Activated naive CD4-positive, alpha-beta T cell treated with anti-CD3 and anti-CD28 coated beads, Interleukin-2, amount 50 U/mL, for 72 hours (primary cell): ENCODE measurements at regions not wholly inside any gene's neighbourhood (a gene's known extent, or its start where the extent isn't known, plus 50 kb on each side); places are given as distances from the start of the nearest gene placed in this dataset.

ENCODE experiments used
- ATAC-seq, 2 donors: fragments of 150-1000 bp; cut with Tn5 transposase; 2 replicates each; pipeline ENCODE4 v1.10.0; 2021; ENCODE audit warnings: mild to moderate bottlenecking in 2 of 2, moderate library complexity in 2 of 2
- DNase-seq, 2 donors: peaks; one replicate each; pipeline ENCODE4 v3.0.0; 2021 to 2022; ENCODE audit warnings: low spot score in 2 of 2
- H3K27ac Mint-ChIP-seq, 2 donors: one replicate each; pipeline ENCODE4 v1.8.0; 2022; ENCODE audit warnings: mild to moderate bottlenecking in 2 of 2, mixed read lengths in 2 of 2
- H3K36me3 Mint-ChIP-seq, 2 donors: one replicate each; pipeline ENCODE4 v1.8.0; 2022; ENCODE audit warnings: mixed read lengths in 2 of 2
- H3K9me3 Mint-ChIP-seq, 2 donors: one replicate each; pipeline ENCODE4 v1.8.0; 2022; ENCODE audit warnings: mixed read lengths in 2 of 2

GRCh38 chr12:126757326-126757725, 1509.6 kb upstream of the TMEM132C start:
- H3K36me3 Mint-ChIP-seq: peaks cover 15 to 18% of the 10 kb centered on the region in 2 donors
- DNase-seq (no peak), ATAC-seq (no peak)
- H3K9me3 Mint-ChIP-seq: peaks cover 2 to 23% of the 10 kb centered on the region in 2 donors
- H3K27ac Mint-ChIP-seq: no peak overlapping the region

GRCh38 chr12:126760092-126760491, 1506.9 kb upstream of the TMEM132C start:
- ATAC-seq: no peak
- no peak for DNase-seq
- H3K9me3 Mint-ChIP-seq: peaks cover 22 to 33% of the 10 kb centered on the region in 2 donors
- no peak overlapping the region for H3K27ac Mint-ChIP-seq
- peaks cover 35 to 37% of the 10 kb centered on the region in 2 donors for H3K36me3 Mint-ChIP-seq

DNA sequence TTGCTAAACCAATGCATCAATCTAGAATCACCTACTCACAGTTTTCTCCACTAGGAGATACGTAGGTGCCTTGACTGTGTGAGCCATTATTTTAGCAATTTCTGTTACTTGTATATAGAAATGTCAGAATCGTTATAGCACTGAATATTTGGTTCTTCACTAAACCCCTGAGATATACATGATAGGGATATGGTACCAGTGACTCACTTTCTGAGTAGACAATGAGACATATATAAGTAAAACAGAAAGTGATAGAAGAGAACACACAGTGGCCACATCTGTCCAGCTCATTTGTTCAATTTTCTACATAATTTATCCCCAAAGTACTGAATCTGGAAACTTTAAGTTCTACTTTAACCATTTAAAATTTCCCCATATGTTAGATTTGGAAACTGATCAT, 1505.5 kb upstream of the TMEM132C start:
- DNase-seq (no peak), ATAC-seq (peak; percentile 94 to 98)
- H3K36me3 Mint-ChIP-seq: peaks cover 35 to 39% of the 10 kb centered on the region in 2 donors
- H3K9me3 Mint-ChIP-seq: peaks cover 22 to 33% of the 10 kb centered on the region in 2 donors
- H3K27ac Mint-ChIP-seq: no peak overlapping the region

- Mint-ChIP-seq H3K36me3 (peaks cover 42 to 47% of the 10 kb centered on the region in 2 donors), H3K9me3 (peaks cover 28 to 34% of the 10 kb centered on the region in 2 donors), H3K27ac (no peak overlapping the region)
- ATAC-seq (no peak), DNase-seq (no peak)
Observed at GRCh38 chr12:126762150-126762549, 1504.8 kb upstream of the TMEM132C start.

GRCh38 chr12:126763359-126763758, 1503.6 kb upstream of the TMEM132C start:
- peaks cover 28 to 38% of the 10 kb centered on the region in 2 donors for H3K9me3 Mint-ChIP-seq
- ATAC-seq (no peak), DNase-seq (no peak)
- H3K36me3 Mint-ChIP-seq: peaks cover 48% of the 10 kb centered on the region in 2 donors
- H3K27ac Mint-ChIP-seq: no peak overlapping the region

GRCh38 chr12:126767334-126767733, 1499.6 kb upstream of the TMEM132C start:
- peaks cover 38 to 39% of the 10 kb centered on the region in 2 donors for H3K9me3 Mint-ChIP-seq
- DNase-seq (no peak), ATAC-seq (no peak)
- H3K36me3 Mint-ChIP-seq: peaks cover 50 to 56% of the 10 kb centered on the region in 2 donors
- no peak overlapping the region for H3K27ac Mint-ChIP-seq

DNA sequence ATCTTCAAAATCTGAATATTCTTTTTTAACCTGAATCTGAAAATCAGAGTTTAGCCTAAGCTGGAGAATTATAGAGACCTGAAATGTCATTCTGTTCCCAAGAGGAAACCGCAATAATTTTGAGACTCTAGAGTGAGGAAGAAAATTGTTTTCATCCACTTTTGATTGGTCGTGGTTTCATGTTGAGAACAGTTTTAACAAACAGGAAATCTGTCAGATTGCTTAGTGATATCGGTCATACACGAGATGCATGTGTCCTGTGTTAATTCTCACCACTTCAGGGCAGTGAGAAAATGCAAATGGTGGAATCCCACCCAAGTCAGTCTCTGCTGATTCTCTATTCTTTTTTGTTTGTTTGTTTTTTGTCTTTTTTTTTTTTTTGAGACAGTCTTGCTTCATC, 1498.5 kb upstream of the TMEM132C start:
- Mint-ChIP-seq H3K27ac (peak overlapping the region in 1 of 2 donors; percentile 77), H3K36me3 (peaks cover 51 to 56% of the 10 kb centered on the region in 2 donors), H3K9me3 (peaks cover 37 to 40% of the 10 kb centered on the region in 2 donors)
- DNase-seq: no peak
- ATAC-seq: peak; percentile 54 to 72

DNA sequence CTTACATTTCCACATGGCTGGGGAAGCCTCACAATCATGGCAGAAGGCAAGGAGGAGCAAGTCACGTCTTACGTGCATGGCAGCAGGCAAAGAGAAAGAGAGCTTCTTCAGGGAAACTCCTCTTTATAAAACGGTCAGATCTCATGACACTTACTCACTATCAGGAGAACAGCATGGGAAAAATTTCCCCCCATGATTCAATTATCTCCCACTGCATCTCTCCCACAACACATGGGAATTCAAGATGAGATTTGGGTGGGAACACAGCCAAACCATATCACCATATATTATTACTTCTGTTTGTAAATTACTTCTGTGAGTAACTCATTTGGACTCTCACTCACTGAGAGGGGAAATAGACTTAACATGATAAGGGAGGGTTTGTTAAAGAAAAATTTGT, 1496.8 kb upstream of the TMEM132C start:
- DNase-seq (no peak), ATAC-seq (no peak)
- peaks cover 39 to 62% of the 10 kb centered on the region in 2 donors for H3K36me3 Mint-ChIP-seq
- H3K9me3 Mint-ChIP-seq: peaks cover 34 to 41% of the 10 kb centered on the region in 2 donors
- peak overlapping the region in 1 of 2 donors; percentile 45 for H3K27ac Mint-ChIP-seq

DNA sequence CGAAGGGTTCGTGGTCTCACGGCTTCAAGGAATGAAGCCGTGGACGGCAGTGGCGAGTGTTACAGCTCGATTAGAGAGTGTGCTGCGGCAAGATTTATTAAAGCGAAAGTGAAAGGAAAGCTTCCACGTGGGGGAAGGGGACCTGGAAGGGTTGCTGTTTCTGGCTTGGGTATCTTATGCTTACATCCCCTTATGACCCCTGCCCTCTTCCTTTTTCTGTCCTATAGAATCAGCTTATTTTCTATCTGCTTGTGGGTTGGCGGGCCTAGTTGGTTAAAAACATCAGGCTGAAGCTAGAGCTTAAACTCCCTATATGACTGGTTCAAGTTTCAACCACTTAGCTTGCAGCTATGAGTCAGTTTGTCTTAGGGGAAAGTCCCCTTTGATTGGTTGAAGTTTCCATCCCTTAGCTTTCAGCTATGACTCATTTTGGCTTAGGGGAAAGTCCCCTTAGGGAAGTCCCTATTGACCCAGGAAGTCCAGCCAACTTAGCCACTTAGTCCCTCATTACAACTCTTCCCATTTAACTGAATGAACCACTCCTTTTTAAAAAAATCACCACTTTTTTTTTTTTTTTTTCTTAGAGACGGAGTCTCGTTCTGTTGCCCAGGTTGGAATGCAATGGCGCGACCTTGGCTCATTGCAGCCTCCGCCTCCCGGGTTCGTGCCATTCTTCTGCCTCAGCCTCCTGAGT, 1494.7 kb upstream of the TMEM132C start:
- peak; percentile 79 to 85 for ATAC-seq
- peak; percentile 39 to 55 for DNase-seq
- Mint-ChIP-seq H3K9me3 (peaks cover 28 to 41% of the 10 kb centered on the region in 2 donors), H3K36me3 (peaks cover 28 to 59% of the 10 kb centered on the region in 2 donors), H3K27ac (peak overlapping the region; percentile 86 to 97)

GRCh38 chr12:126773012-126773411, 1494.0 kb upstream of the TMEM132C start:
- H3K9me3 Mint-ChIP-seq: peaks cover 32 to 41% of the 10 kb centered on the region in 2 donors
- H3K27ac Mint-ChIP-seq: no peak overlapping the region
- ATAC-seq (no peak), DNase-seq (no peak)
- H3K36me3 Mint-ChIP-seq: peaks cover 28 to 58% of the 10 kb centered on the region in 2 donors

DNA sequence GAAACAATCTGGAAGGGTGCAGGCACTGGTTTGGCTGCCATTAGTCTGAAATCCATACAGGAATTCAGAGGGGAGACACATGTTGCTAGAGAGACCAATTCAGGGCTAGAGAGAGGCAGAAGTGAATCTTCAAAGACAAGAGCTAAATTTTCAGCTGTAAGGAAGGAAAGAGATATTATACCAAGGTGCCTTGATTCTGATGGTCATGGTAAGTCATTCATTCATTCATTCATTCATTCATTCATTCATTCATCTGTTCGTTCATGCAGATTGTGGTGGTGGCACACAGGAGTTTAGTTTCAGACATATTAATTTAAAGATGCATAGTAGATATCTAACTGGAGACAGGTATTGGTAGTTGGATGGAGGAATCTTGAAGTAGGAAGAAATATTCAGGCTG, 1493.5 kb upstream of the TMEM132C start:
- H3K9me3 Mint-ChIP-seq: peaks cover 32 to 37% of the 10 kb centered on the region in 2 donors
- H3K27ac Mint-ChIP-seq: no peak overlapping the region
- no peak for DNase-seq
- no peak for ATAC-seq
- H3K36me3 Mint-ChIP-seq: peaks cover 28 to 53% of the 10 kb centered on the region in 2 donors

DNA sequence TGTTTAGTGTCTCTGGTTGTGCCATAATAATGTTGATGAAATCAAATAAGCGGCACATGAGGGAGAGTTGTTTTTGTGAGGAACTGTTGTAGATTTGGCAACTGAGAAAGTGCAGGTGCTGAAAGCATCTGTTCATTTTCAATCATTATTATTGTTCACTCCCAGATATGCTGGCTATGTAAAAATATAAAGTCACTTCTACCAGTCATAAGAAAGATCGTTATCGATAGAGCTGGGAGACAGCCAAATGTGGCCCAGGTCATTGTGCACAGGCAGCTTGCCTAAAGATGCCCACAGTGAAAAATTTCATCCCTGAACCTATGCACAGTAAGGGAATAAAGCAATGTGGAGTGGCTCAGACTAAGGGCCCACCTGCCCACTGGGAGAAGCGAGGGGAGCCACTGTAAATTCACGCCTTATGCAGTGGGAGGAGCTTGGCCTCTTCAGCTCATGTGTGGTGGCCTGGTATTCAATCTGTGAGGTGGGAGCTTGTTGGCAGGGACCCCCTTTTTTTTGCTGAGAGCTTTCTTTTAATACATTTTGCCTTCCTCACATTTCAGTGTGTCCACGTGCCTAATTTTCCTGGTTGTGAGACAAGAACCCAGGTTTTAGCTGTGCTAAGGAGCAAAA, 1490.8 kb upstream of the TMEM132C start:
- H3K27ac Mint-ChIP-seq: no peak overlapping the region
- ATAC-seq (no peak), DNase-seq (no peak)
- H3K36me3 Mint-ChIP-seq: peaks cover 18 to 42% of the 10 kb centered on the region in 2 donors
- H3K9me3 Mint-ChIP-seq: peaks cover 25 to 32% of the 10 kb centered on the region in 2 donors

DNA sequence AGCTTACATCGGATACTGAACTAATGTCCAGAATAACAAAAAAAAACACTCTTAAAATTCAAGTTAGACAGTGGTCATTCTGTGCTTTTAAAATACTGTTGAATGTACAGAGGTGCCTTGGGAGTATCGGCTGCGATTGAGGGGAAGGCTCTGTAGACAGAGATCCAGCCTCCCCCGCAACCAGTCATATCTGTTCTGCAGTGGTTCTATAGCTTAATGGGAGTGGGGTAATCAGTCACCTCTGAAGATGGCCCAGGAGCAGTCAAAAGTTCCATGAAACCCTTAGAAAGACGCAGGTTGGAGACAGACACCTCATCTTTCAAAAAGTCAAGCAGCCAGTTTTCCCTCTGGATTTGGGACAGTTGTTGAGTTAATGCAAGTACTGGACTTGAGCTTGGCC, 1486.6 kb upstream of the TMEM132C start:
- DNase-seq: no peak
- H3K9me3 Mint-ChIP-seq: peaks cover 4 to 11% of the 10 kb centered on the region in 2 donors
- no peak overlapping the region for H3K27ac Mint-ChIP-seq
- no peak for ATAC-seq
- H3K36me3 Mint-ChIP-seq: peaks cover 0 to 6% of the 10 kb centered on the region in 2 donors

GRCh38 chr12:126781593-126781992, 1485.4 kb upstream of the TMEM132C start:
- H3K27ac Mint-ChIP-seq: no peak overlapping the region
- DNase-seq: no peak
- ATAC-seq: no peak
- H3K9me3 Mint-ChIP-seq: peaks cover 4% of the 10 kb centered on the region in 2 donors
- H3K36me3 Mint-ChIP-seq: peaks cover 0 to 4% of the 10 kb centered on the region in 2 donors

- DNase-seq: no peak
- no peak for ATAC-seq
- peaks cover 0 to 6% of the 10 kb centered on the region in 2 donors for H3K36me3 Mint-ChIP-seq
- peaks cover 4% of the 10 kb centered on the region in 2 donors for H3K9me3 Mint-ChIP-seq
- no peak overlapping the region for H3K27ac Mint-ChIP-seq
Observed at GRCh38 chr12:126782083-126782482, 1484.9 kb upstream of the TMEM132C start.

GRCh38 chr12:126784328-126784921, 1482.5 kb upstream of the TMEM132C start:
- no peak overlapping the region for H3K27ac Mint-ChIP-seq
- ATAC-seq (no peak), DNase-seq (peak in 1 of 2 donors; percentile 31)
- peaks cover 0 to 6% of the 10 kb centered on the region in 2 donors for H3K36me3 Mint-ChIP-seq
- H3K9me3 Mint-ChIP-seq: peaks cover 0 to 4% of the 10 kb centered on the region in 2 donors

GRCh38 chr12:126789963-126790362, 1477.0 kb upstream of the TMEM132C start:
- no peak for DNase-seq
- no peak for ATAC-seq
- Mint-ChIP-seq H3K27ac (no peak overlapping the region), H3K36me3 (peaks cover 0 to 6% of the 10 kb centered on the region in 2 donors), H3K9me3 (peaks cover 0 to 6% of the 10 kb centered on the region in 2 donors)
